Stimulated activated CD4-positive, alpha-beta T cell treated with anti-CD3 and anti-CD28 coated beads, TNF-alpha, amount 100 ng/mL, for 1 hour (primary cell): ENCODE measurements at regions not wholly inside any gene's neighbourhood (a gene's known extent, or its start where the extent isn't known, plus 50 kb on each side); places are given as distances from the start of the nearest gene placed in this dataset.
"Not testable (repeated sequence)": the region's sequence is repeated elsewhere in the genome, so short reads cannot be mapped to it uniquely, and the experiment has no call there.

Experiments
- DNase-seq, 3 donors: peaks; one replicate each; pipeline ENCODE4 v3.0.0-alpha.2; 2020; ENCODE audit warnings: low read depth in 3 of 3, low spot score in 1 of 3

GRCh38 chr7:4523219-4523618 lies 158.9 kb upstream of the FOXK1 start:
- no peak for DNase-seq

- no peak for DNase-seq
These were observed 158.2 kb upstream of the FOXK1 start for GRCh38 chr7:4523873-4524272.

- no peak for DNase-seq
These were observed 156.2 kb upstream of the FOXK1 start for GRCh38 chr7:4525884-4526283.

DNA sequence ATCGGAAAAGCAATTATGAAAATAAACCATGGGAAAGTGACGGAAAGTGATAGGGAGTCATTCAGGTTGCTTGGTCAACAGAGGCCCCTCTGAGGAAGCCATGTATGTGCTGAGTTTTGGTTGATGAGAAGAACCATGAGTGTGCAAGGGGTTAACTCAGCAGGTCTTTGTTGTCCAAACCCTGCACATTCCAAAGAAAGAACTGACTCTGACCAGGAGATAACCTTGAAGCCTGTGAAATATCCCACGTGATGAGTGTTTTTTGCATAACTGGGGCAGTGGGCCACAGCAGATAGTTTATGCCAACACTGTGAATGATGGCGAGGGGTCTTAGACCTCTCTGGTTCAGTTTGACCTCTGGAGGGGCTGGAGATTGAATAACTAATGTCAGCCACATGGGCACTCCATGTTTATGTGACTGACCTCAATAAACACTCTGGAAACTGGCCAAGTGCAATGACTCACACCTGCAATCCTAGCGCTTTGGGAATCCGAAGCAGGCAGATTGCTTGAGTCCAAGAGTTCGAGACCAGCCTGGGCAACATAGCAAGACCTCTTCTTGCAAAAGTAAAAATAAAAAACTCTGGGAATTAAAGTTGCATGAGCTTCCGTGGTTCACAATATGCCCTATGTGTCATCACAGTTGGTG lies 154.0 kb upstream of the FOXK1 start:
- DNase-seq, result no peak

- no peak for DNase-seq
These were observed 150.9 kb upstream of the FOXK1 start for GRCh38 chr7:4531236-4531635.

GRCh38 chr7:4533339-4533738 lies 148.8 kb upstream of the FOXK1 start:
- not testable (repeated sequence) for DNase-seq

DNA sequence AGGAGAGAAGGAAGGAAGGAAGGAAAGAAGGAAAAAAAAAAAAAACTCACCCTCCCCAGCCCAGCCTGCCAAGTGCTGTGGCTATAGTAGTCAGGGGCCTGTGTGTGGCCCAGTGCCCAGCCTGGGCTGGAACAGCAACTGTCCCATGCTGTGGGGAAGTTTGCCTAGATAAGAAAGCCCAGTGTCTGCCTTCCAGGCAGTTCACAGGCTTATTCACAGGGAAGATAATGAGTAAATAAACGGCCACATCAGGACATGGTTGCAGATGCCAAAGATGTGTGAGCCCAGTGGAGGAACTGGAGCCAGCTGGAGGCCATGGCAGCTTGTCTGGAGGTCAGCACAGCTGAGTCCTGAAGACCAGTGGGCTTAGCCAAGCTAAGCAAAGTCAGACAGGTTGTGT lies 132.4 kb upstream of the FOXK1 start:
- no peak for DNase-seq

DNA sequence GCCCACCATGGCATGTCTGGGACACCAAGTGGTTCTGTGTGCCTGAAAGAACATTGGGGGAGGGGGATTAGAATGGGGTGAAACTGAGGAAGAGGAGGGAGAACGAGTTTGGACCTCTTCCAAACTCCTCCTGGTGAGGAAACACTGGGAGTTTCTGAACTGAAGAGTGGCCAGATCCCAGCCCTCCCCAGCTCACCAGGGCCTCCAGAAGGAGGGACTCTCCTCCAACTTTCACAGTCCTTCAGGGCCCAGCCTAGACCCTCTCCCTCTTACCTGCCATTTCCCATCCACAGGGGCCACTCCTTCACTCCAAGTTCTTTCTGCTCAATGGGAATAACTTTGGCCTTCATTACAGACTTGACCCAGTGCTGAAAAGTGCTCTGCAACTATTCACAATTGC lies 132.0 kb upstream of the FOXK1 start:
- DNase-seq, result no peak

DNA sequence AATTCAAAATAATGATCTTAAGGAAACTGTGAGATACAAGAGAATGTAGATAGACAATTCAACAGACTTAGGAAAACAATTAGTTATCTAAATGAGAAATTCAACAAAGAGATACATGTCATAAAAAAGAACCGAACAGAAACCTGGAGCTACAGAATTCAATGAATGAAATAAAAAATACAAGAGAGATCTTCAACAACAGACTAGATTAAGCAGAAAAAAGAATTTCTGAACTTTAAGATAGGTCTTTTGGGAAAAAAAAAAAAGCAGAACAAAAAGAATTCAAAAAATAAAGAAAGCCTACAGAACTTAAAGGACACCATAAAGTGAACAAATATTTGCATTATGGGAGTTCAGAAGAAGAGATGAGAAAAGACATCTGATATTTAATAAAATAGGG lies 129.1 kb upstream of the FOXK1 start:
- no peak for DNase-seq

- DNase-seq, result no peak
These were observed 125.0 kb upstream of the FOXK1 start for GRCh38 chr7:4556868-4557793.

GRCh38 chr7:4561795-4562194 lies 120.3 kb upstream of the FOXK1 start:
- no peak for DNase-seq

DNA sequence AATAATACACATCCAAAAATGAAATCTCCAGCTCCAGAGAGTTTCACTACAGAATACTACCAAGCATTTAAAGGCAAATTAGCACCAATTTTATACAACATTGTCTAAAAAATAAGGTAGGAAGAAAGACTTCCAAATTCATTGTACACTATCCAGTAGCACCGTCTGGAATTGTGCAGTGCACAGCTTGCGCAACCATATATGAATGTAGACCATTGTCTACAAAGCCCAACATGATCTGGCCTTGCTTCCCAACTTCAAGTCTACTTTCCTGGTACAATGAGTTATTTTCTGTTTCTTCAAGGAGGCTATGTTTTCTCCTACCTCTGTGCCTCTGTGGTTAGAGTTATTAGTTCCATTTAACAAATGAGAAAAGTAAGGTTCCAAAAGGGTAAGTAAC lies 115.4 kb upstream of the FOXK1 start:
- no peak for DNase-seq

DNA sequence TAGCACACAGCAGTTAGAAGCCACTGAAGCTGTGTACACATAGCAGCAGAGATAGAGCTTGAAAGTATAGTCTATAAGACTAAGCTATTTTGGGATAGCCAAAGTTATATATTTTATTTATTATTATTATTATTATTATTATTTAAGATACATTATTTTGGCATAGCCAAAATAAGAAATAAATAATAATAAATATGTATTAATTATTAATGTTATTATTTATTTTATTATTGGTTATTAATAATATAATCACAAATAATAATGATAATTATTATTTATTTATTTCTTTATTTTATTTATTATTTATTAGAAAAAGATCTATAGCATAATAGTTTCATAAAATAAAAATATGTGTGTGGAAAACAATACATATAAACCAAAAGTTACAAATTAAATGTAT lies 107.2 kb upstream of the FOXK1 start:
- DNase-seq, result no peak

DNA sequence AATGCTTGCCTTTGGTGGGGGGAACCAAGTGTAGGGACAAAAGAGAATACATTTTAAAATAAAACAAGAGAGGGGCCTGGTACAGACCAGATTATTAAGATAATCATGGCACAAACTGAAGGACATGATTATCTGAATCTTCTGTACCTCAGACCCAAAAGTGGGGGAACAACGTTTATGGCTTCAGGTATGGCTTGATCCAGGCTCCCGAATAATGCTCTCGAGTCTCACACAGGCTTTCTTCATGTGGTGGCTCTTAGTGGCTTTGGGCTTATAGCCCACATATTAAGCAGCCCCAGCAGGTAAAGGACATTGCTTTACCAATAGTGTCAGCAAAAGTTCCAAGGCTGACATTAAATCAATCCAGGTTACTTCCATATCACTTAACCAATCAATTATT lies 106.8 kb upstream of the FOXK1 start:
- DNase-seq, result no peak

- no peak for DNase-seq
These were observed 78.9 kb upstream of the FOXK1 start for GRCh38 chr7:4602905-4603842.

GRCh38 chr7:4603843-4604231 lies 78.3 kb upstream of the FOXK1 start:
- no peak for DNase-seq

DNA sequence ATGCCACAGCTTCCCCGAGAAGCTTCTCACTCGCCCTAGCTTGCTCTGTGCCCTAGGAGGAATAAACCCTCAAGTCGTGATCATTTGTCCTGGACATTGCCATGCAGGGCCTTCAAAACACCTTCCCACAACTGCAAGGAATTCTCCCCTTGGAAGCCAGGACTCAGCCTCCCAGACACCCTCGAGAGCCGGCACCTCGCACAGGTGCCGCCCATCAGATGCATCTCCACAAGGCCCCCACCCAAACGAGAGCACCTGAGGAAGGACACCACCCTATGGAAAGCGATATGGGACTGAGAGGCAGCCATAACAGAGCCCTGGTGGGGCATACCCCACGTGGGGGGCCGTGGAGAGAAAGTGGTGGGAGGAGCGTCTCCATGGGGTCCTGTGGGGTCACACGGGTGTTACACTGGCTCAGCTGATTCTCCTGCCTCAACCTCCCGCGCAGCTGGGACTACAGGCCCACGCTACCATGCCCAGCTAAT lies 77.6 kb upstream of the FOXK1 start:
- no peak for DNase-seq

- DNase-seq, result no peak
These were observed 75.3 kb upstream of the FOXK1 start for GRCh38 chr7:4606797-4607196.

DNA sequence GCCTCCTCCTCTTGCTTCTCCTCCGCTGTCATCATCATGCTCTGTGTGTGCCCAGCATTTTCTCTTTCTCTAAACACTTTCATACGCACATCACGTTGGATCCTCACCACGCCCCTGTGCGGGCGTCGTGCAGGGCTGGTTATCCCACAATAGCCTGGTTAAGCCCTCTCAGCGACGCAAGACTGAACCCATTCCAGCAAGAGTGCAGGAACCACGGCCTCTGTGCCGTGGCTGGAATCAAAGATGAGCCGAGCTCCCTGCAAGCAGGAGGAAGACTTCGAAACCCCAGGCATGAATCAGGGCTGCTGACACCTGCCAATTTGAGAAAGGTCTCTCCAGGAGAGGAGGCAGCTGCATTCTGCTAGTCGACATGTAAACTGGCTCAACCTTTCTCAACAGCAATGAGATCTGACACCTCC lies 74.8 kb upstream of the FOXK1 start:
- DNase-seq, result no peak

- DNase-seq, result not testable (repeated sequence)
These were observed 72.5 kb upstream of the FOXK1 start for GRCh38 chr7:4609576-4609975.

DNA sequence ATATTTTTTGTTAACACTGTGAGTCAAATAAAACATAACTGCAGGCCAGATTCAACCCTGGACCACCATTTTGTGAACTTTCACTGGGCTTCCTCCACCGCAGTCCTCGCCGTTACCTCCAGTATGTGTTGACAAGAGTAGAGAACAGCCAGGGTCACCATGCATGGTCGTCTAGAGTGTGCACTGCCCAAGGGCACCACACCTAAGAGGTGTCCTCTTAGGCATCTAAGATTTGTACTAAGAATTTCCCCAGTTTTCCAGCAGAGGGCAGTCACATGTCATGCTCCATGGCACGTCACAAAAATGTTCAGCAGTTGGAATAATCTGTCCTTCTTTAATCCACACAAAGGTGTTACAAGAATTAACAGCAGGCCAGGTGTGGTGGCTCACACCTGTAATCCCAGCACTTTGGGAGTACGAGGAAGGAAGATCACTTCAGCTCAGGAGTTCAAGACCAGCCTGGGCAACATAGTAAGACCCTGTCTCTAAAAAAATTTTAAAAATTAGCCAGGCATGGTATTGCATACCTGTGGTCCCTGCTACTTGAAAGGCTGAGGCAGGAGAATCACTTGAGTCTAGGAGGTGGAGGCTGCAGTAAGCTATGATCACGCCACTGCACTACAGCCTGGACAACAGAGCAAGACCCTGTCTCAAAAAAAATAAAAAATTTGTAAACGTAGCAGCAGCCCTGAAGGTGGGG lies 71.2 kb upstream of the FOXK1 start:
- DNase-seq, result peak in 1 of 3 donors; percentile 22
